H1 (cell line): ENCODE measurements at regions not wholly inside any gene's neighbourhood (a gene's known extent, or its start where the extent isn't known, plus 50 kb on each side); places are given as distances from the start of the nearest gene placed in this dataset.

Experiments
- CTCF ChIA-PET: fragments of 300-600 bp; sonication (Branson Sonifier 250); formaldehyde crosslinking; loops from one replicate; lab custom pipeline; 2021; ENCODE audit not compliant: partially characterized antibody; lab: Charles Lee
- POLR2A ChIA-PET: fragments of 300-600 bp; sonication (Branson Sonifier 250); formaldehyde crosslinking; loops from one replicate; lab custom pipeline; 2021; ENCODE audit warnings: inconsistent platforms; ENCODE audit not compliant: partially characterized antibody; lab: Charles Lee
- DNase-seq, 2 experiments: peaks; one replicate each; pipeline versions ENCODE4 v3.0.0 to v3.0.0-alpha.2; 2010 to 2022; ENCODE audit warnings: low spot score in 2 of 2, low read depth in 1 of 2, mixed read lengths in 1 of 2
- FAIRE-seq: peaks from 2 replicates; lab custom pipeline; 2011; peaks lifted over from hg19 to GRCh38; lab: Jason Lieb, UNC
- H2AFZ ChIP-seq: 2 replicates; pipeline ENCODE4 v1.8.1; 2012; ENCODE audit warnings: low read length, inconsistent platforms
- H2AK5ac ChIP-seq: 2 replicates; pipeline ENCODE4 v1.6.1; 2013; ENCODE audit warnings: low read depth, low read length
- H2BK120ac ChIP-seq: replicated peaks from 2 replicates; pipeline ENCODE3; 2013; ENCODE audit warnings: low read depth, low read length, inconsistent platforms
- H2BK12ac ChIP-seq: 2 replicates; pipeline ENCODE4 v1.6.1; 2013; ENCODE audit warnings: low read depth, low read length
- H2BK15ac ChIP-seq: 2 replicates; pipeline ENCODE4 v1.6.1; 2013; ENCODE audit warnings: low read length
- H2BK20ac ChIP-seq: 2 replicates; pipeline ENCODE4 v1.6.1; 2013; ENCODE audit warnings: low read length
- H2BK5ac ChIP-seq: 2 replicates; pipeline ENCODE4 v1.6.1; 2013; ENCODE audit warnings: low read depth, low read length
- H3K14ac ChIP-seq: 2 replicates; pipeline ENCODE4 v1.6.1; 2013; ENCODE audit warnings: inconsistent platforms; ENCODE audit not compliant: insufficient read length
- H3K18ac ChIP-seq: 2 replicates; pipeline ENCODE4 v1.6.1; 2013; ENCODE audit warnings: low read length; ENCODE audit errors: extremely low read depth
- H3K23ac ChIP-seq: 2 replicates; pipeline ENCODE4 v1.6.1; 2013; ENCODE audit warnings: inconsistent platforms; ENCODE audit not compliant: insufficient read length
- H3K23me2 ChIP-seq: 2 replicates; pipeline ENCODE4 v1.6.1; 2013; ENCODE audit warnings: low read depth, low read length
- H3K27ac ChIP-seq: 2 replicates; pipeline ENCODE4 v1.6.1; 2011; ENCODE audit warnings: low read depth, low read length, inconsistent platforms
- H3K27me3 ChIP-seq, 4 experiments: replicated peaks in 1 of 4; 1 replicate in 1 of 4; 2 replicates in 3 of 4; pipeline versions ENCODE4 v1.6.1 to v1.8.1; 2011 to 2013; ENCODE audit warnings: low read length in 3 of 4, mild to moderate bottlenecking in 3 of 4, inconsistent platforms in 2 of 4, mixed read lengths in 2 of 4, moderate library complexity in 1 of 4; ENCODE audit not compliant: control insufficient read depth in 3 of 4, insufficient read depth in 3 of 4; ENCODE audit errors: extremely low read depth in 1 of 4
- H3K36me3 ChIP-seq, 4 experiments: 2 replicates each; pipeline versions ENCODE4 v1.6.1 to v1.8.1; 2011 to 2013; ENCODE audit warnings: mild to moderate bottlenecking in 4 of 4, low read length in 3 of 4, moderate library complexity in 2 of 4, control low read depth in 1 of 4, inconsistent platforms in 1 of 4; ENCODE audit not compliant: insufficient read depth in 4 of 4, control insufficient read depth in 2 of 4
- H3K4ac ChIP-seq: replicated peaks from 2 replicates; pipeline ENCODE3; 2013; ENCODE audit warnings: low read length, low read depth, mixed read lengths, inconsistent platforms; ENCODE audit not compliant: insufficient read length
- H3K4me1 ChIP-seq, 4 experiments: replicated peaks in 1 of 4; 1 replicate in 1 of 4; 2 replicates in 3 of 4; pipeline versions ENCODE4 v1.6.1 to v1.8.1; 2011 to 2013; ENCODE audit warnings: low read length in 3 of 4, inconsistent platforms in 2 of 4, mixed read lengths in 1 of 4; ENCODE audit not compliant: insufficient read depth in 4 of 4, control insufficient read depth in 3 of 4
- H3K4me2 ChIP-seq, 2 experiments: 2 replicates each; pipeline versions ENCODE4 v1.6.1 to v1.8.1; 2011 to 2013; ENCODE audit warnings: low read depth in 2 of 2, low read length in 2 of 2, control low read depth in 1 of 2, inconsistent platforms in 1 of 2, mild to moderate bottlenecking in 1 of 2; ENCODE audit not compliant: insufficient read depth in 1 of 2
- H3K4me3 ChIP-seq, 4 experiments: fragments of 200-600, 300-600 bp in 1 of 4; sonication (generic), shearing (Covaris generic), sonication (Bioruptor Twin) in 1 of 4; 2 replicates each; pipeline versions ENCODE4 v1.5.1 to v1.8.1; 2011 to 2016; ENCODE audit warnings: low read length in 4 of 4, low read depth in 3 of 4, control low read depth in 2 of 4, inconsistent platforms in 2 of 4, mild to moderate bottlenecking in 2 of 4, mixed read lengths in 1 of 4, moderate library complexity in 1 of 4; ENCODE audit not compliant: insufficient read depth in 2 of 4; ENCODE audit errors: extremely low read depth in 1 of 4
- H3K56ac ChIP-seq: replicated peaks from 2 replicates; pipeline ENCODE3; 2013; ENCODE audit warnings: low read depth, mild to moderate bottlenecking, mixed read lengths, low read length, inconsistent platforms; ENCODE audit not compliant: insufficient read length
- H3K79me1 ChIP-seq: 2 replicates; pipeline ENCODE4 v1.6.1; 2013; ENCODE audit warnings: low read depth, low read length, control low read depth
- H3K79me2 ChIP-seq, 2 experiments: 2 replicates each; pipeline versions ENCODE4 v1.6.1 to v1.8.1; 2012 to 2013; ENCODE audit warnings: low read length in 2 of 2, mild to moderate bottlenecking in 2 of 2, inconsistent platforms in 1 of 2; ENCODE audit not compliant: insufficient read depth in 2 of 2, control insufficient read depth in 1 of 2
- H3K9ac ChIP-seq, 4 experiments: replicated peaks in 1 of 4; 1 replicate in 1 of 4; 2 replicates in 3 of 4; pipeline versions ENCODE4 v1.6.1 to v1.8.1; 2011 to 2013; ENCODE audit warnings: low read depth in 3 of 4, low read length in 3 of 4, control low read depth in 2 of 4, mild to moderate bottlenecking in 2 of 4, moderate library complexity in 2 of 4, inconsistent platforms in 1 of 4; ENCODE audit errors: extremely low read depth in 1 of 4
- H3K9me3 ChIP-seq, 2 experiments: 2 replicates each; pipeline versions ENCODE4 v1.6.1 to v1.8.1; 2012 to 2013; ENCODE audit warnings: mild to moderate bottlenecking in 2 of 2, moderate library complexity in 2 of 2, control low read depth in 1 of 2, inconsistent platforms in 1 of 2, low read depth in 1 of 2, low read length in 1 of 2, mixed read lengths in 1 of 2; ENCODE audit not compliant: insufficient read depth in 2 of 2
- H4K20me1 ChIP-seq, 2 experiments: replicated peaks in 1 of 2; 2 replicates each; pipeline versions ENCODE3 to v1.8.1; 2011 to 2013; ENCODE audit warnings: inconsistent platforms in 2 of 2, low read length in 2 of 2, mild to moderate bottlenecking in 1 of 2; ENCODE audit not compliant: insufficient read depth in 2 of 2, control insufficient read depth in 1 of 2
- H4K5ac ChIP-seq: 2 replicates; pipeline ENCODE4 v1.6.1; 2013; ENCODE audit warnings: low read length, low read depth, mixed read lengths, inconsistent platforms; ENCODE audit not compliant: insufficient read length
- H4K8ac ChIP-seq: 2 replicates; pipeline ENCODE4 v1.8.0; 2013; ENCODE audit warnings: mild to moderate bottlenecking, moderate library complexity, low read length, inconsistent platforms; ENCODE audit not compliant: insufficient read depth; ENCODE audit errors: extremely low read depth
- H4K91ac ChIP-seq: replicated peaks from 2 replicates; pipeline ENCODE3; 2013; ENCODE audit warnings: low read length, mixed read lengths, inconsistent platforms; ENCODE audit not compliant: insufficient read length
- BCL11A ChIP-seq, 2 experiments: IDR thresholded peaks; one replicate each; pipeline ENCODE4 v1.6.1; 2011; ENCODE audit warnings: low read depth in 2 of 2, low read length in 2 of 2, mild to moderate bottlenecking in 2 of 2
- CBX8 ChIP-seq: fragments of 300-800, 300-1000 bp; sonication (generic); IDR thresholded peaks from 2 replicates; pipeline ENCODE4 v1.7.1; 2016; ENCODE audit warnings: low read depth, low read length, borderline replicate concordance
- CHD1 ChIP-seq: IDR thresholded peaks from 2 replicates; pipeline ENCODE4 v1.6.1; 2012; ENCODE audit warnings: low read depth, low read length, improper control_type of control experiment
- CREB1 ChIP-seq: IDR thresholded peaks from 2 replicates; pipeline ENCODE4 v1.6.1; 2012; ENCODE audit warnings: inconsistent platforms
- EP300 ChIP-seq, 2 experiments: IDR thresholded peaks; 1 replicate in 1 of 2; 2 replicates in 1 of 2; pipeline ENCODE4 v1.6.1; 2011 to 2012; ENCODE audit warnings: low read depth in 2 of 2, low read length in 2 of 2, mild to moderate bottlenecking in 2 of 2, borderline replicate concordance in 1 of 2, inconsistent platforms in 1 of 2, moderate library complexity in 1 of 2
- GABPA ChIP-seq: IDR thresholded peaks from 2 replicates; pipeline ENCODE4 v1.6.1; 2011; ENCODE audit warnings: mild to moderate bottlenecking, low read length, moderate library complexity, borderline replicate concordance; ENCODE audit not compliant: insufficient read depth
- GTF2F1 ChIP-seq: IDR thresholded peaks from 2 replicates; pipeline ENCODE4 v1.6.1; 2012; ENCODE audit warnings: low read depth, low read length, improper control_type of control experiment, borderline replicate concordance
- POLR2AphosphoS5 ChIP-seq: IDR thresholded peaks from 2 replicates; pipeline ENCODE4 v1.6.1; 2011; ENCODE audit warnings: low read depth, low read length
- POU5F1 ChIP-seq: IDR thresholded peaks from 2 replicates; pipeline ENCODE4 v1.6.1; 2011; ENCODE audit warnings: low read depth, mild to moderate bottlenecking, low read length, moderate library complexity
- SIN3A ChIP-seq, 2 experiments: IDR thresholded peaks in 1 of 2; conservative IDR thresholded peaks in 1 of 2; 2 replicates each; pipeline ENCODE4 v1.6.1; 2011 to 2012; ENCODE audit warnings: low read length in 2 of 2, improper control_type of control experiment in 1 of 2, low read depth in 1 of 2, mild to moderate bottlenecking in 1 of 2
- SIX5 ChIP-seq: IDR thresholded peaks from 2 replicates; pipeline ENCODE4 v1.6.1; 2011; ENCODE audit warnings: mild to moderate bottlenecking, low read depth, low read length
- SP2 ChIP-seq: IDR thresholded peaks from 2 replicates; pipeline ENCODE4 v1.6.1; 2012; ENCODE audit warnings: mild to moderate bottlenecking, low read length, inconsistent platforms
- SRF ChIP-seq: IDR thresholded peaks from 2 replicates; pipeline ENCODE4 v1.6.1; 2011; ENCODE audit warnings: mild to moderate bottlenecking, low read depth, low read length, moderate library complexity
- YY1 ChIP-seq: IDR thresholded peaks from 2 replicates; pipeline ENCODE4 v1.6.1; 2011; ENCODE audit warnings: low read depth, mild to moderate bottlenecking, low read length
- WGBS, 2 experiments: shearing (Covaris generic) in 1 of 2; methylation state at CpG; one replicate each; pipeline versions ENCODE4 v1.1.6 to v1.1.7; 2013 to 2015; ENCODE audit warnings: low lambda C conversion rate in 2 of 2, mixed read lengths in 2 of 2, inconsistent platforms in 1 of 2, low coverage in 1 of 2, missing lambda C conversion rate in 1 of 2; ENCODE audit not compliant: insufficient replicate concordance in 2 of 2, insufficient coverage in 1 of 2, insufficient read length in 1 of 2; ENCODE audit errors: extremely low coverage in 1 of 2, missing lambda C conversion rate in 1 of 2; 5-methylcytosine and 5-hydroxymethylcytosine counted together
- TF ChIP-seq, protein P1 (sequence below): IDR thresholded peaks from 2 replicates; pipeline ENCODE4 v1.6.1; 2012; ENCODE audit warnings: inconsistent platforms

DNA sequence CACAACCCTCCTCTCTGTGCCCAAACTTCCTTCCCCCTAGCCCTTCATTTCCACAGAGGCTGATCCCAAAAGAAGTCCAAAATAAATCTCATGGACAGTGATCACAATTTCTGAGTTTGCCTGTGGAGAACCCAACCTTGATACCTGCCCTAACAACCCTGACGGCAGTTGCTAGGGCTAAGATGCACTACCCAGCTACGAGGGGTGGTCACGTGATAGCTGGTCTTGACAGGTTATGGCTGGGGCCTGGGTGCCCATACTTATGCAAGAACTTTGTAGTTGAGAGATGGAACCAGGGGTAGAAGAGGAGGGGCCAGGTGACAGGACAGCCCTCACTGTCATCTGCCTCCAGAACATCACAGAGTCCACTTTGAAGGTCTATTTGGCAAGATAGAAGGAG, 147.9 kb downstream of the AKAIN1 start:
- no peak overlapping the region for H3K4ac ChIP-seq
- H3K56ac ChIP-seq = no peak overlapping the region
- CTCF ChIA-PET = interaction anchor here (0.9 to 2.3 kb wide), 3 partner anchors 9 to 27 kb away, joined by 3 to 4 read pairs (median 3); no protein-coding TSS in a partner anchor
- no peaks in the 10 kb centered on the region for H3K36me3 ChIP-seq
- H3K23ac ChIP-seq = no peak overlapping the region
- no peak overlapping the region for H4K91ac ChIP-seq
- H3K27ac ChIP-seq = no peak overlapping the region
- no peak overlapping the region for H2BK15ac ChIP-seq
- no peak overlapping the region for H2BK20ac ChIP-seq
- H3K4me1 ChIP-seq = no peaks in the 10 kb centered on the region
- FAIRE-seq = no peak
- H3K4me2 ChIP-seq = no peak overlapping the region
- H2BK5ac ChIP-seq = no peak overlapping the region
- no peaks in the 10 kb centered on the region for H3K27me3 ChIP-seq
- no peaks in the 10 kb centered on the region for H3K79me2 ChIP-seq
- WGBS, 2 experiments = 72% methylated on average over 2 of the region's 3 CpGs; no CpG with 5 or more reads in 1 of the 2 experiments
- H3K4me3 ChIP-seq = no peak overlapping the region
- H2BK120ac ChIP-seq = no peak overlapping the region
- H3K18ac ChIP-seq = no peak overlapping the region
- POLR2A ChIA-PET = no interaction called here
- H2BK12ac ChIP-seq = no peak overlapping the region
- H3K23me2 ChIP-seq = no peaks in the 10 kb centered on the region
- H2AFZ ChIP-seq = no peak overlapping the region
- DNase-seq = no peak
- H3K14ac ChIP-seq = no peak overlapping the region
- H3K9me3 ChIP-seq = no peaks in the 10 kb centered on the region
- no peak overlapping the region for H2AK5ac ChIP-seq
- H4K8ac ChIP-seq = no peak overlapping the region; the same call in 1 of the 2 replicates
- no peaks in the 10 kb centered on the region for H4K20me1 ChIP-seq
- no peak overlapping the region for H4K5ac ChIP-seq
- H3K79me1 ChIP-seq = no peaks in the 10 kb centered on the region
- H3K9ac ChIP-seq = no peak overlapping the region
- TF ChIP-seq EP300 (IDR thresholded peaks at IDR 0.05; ENCODE audit: borderline replicate concordance in 1 of 2, low read depth in 2 of 2, low read length in 2 of 2) (no peak), SIN3A (conservative IDR thresholded peaks at IDR 0.05 in 1 of 2, IDR thresholded peaks at IDR 0.05 in 1 of 2; ENCODE audit: low read depth in 1 of 2, low read length in 2 of 2) (no peak), GTF2F1 (no peak), YY1 (no peak), BCL11A (IDR thresholded peaks at IDR 0.05; ENCODE audit: low read depth in 2 of 2, low read length in 2 of 2) (no peak), POU5F1 (no peak), CREB1 (no peak), POLR2AphosphoS5 (no peak), SIX5 (no peak), CHD1 (no peak), SP2 (no peak), GABPA (no peak), SRF (no peak), CBX8 (no peak)
- TF ChIP-seq, protein P1, sequence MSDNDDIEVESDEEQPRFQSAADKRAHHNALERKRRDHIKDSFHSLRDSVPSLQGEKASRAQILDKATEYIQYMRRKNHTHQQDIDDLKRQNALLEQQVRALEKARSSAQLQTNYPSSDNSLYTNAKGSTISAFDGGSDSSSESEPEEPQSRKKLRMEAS = no peak
